PFSK-1 (cell line): ENCODE measurements at regions not wholly inside any gene's neighbourhood (a gene's known extent, or its start where the extent isn't known, plus 50 kb on each side); places are given as distances from the start of the nearest gene placed in this dataset.

ENCODE experiments used
- FOXP2 ChIP-seq: optimal IDR thresholded peaks from 2 replicates; pipeline ENCODE3; 2011; ENCODE audit warnings: borderline replicate concordance, control low read depth, inconsistent platforms; ENCODE audit not compliant: insufficient read depth; ENCODE audit errors: extremely low read length, extremely low read depth
- POLR2AphosphoS5 ChIP-seq: IDR thresholded peaks from 2 replicates; pipeline ENCODE4 v1.6.1; 2012; ENCODE audit warnings: low read depth, mild to moderate bottlenecking, control low read depth, low read length, moderate library complexity
- SIN3A ChIP-seq: IDR thresholded peaks from 2 replicates; pipeline ENCODE4 v1.6.1; 2012; ENCODE audit warnings: mild to moderate bottlenecking, low read length, moderate library complexity, borderline replicate concordance; ENCODE audit not compliant: insufficient read depth
- TAF1 ChIP-seq: IDR thresholded peaks from 2 replicates; pipeline ENCODE4 v1.6.1; 2012; ENCODE audit warnings: low read length, control low read depth, borderline replicate concordance; ENCODE audit not compliant: insufficient read depth
- TF ChIP-seq, protein P1 (sequence below), 2 experiments: IDR thresholded peaks; 2 replicates each; pipeline versions ENCODE4 v1.6.1 to v1.8.0; 2011 to 2012; ENCODE audit warnings: low read depth in 2 of 2, low read length in 2 of 2, control low read depth in 1 of 2, inconsistent platforms in 1 of 2, mild to moderate bottlenecking in 1 of 2, moderate library complexity in 1 of 2; ENCODE audit not compliant: insufficient read depth in 1 of 2

DNA sequence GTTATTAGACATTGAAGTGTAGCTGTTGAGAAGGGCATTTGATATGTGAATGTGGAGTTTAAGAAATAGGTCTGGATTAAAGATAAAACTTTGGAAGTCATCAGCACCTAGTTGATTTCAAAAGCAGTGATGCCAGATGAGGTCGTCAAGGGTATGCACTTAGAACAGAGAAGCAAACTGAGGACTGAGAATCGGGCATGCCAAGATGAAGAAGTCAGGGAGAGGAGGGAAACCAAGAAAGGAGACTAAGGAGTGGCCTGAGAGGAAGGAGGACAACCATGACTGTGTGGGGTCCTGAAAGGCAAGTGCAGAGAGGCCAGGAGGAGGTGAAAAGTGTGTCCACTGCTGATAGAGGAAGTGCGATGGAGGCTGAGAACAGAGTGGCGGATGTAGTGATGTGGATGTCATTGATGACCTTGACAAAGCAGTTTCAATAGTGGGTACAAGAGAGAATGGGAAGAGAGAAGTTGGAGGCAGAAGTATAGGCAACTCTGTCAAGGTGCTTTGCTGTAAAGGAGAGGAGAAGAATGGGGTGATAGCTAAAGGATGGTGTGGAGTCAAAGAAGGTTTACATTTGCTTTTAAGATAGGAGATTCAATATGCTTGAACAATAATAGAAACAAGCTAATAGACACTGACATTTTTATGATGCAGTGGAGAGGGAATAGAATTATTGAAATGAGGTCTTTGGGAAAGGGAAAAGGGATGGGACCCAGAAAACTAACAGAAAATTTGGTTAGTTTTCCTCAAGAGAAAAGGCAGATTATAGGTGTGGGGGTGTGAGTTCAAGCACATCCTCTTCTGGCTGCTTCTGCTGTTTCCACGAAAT is 139.7 kb upstream of the TMEM170B start:
- TF ChIP-seq TAF1 (no peak), FOXP2 (no peak), POLR2AphosphoS5 (no peak), SIN3A (no peak)
- TF ChIP-seq, protein P1, sequence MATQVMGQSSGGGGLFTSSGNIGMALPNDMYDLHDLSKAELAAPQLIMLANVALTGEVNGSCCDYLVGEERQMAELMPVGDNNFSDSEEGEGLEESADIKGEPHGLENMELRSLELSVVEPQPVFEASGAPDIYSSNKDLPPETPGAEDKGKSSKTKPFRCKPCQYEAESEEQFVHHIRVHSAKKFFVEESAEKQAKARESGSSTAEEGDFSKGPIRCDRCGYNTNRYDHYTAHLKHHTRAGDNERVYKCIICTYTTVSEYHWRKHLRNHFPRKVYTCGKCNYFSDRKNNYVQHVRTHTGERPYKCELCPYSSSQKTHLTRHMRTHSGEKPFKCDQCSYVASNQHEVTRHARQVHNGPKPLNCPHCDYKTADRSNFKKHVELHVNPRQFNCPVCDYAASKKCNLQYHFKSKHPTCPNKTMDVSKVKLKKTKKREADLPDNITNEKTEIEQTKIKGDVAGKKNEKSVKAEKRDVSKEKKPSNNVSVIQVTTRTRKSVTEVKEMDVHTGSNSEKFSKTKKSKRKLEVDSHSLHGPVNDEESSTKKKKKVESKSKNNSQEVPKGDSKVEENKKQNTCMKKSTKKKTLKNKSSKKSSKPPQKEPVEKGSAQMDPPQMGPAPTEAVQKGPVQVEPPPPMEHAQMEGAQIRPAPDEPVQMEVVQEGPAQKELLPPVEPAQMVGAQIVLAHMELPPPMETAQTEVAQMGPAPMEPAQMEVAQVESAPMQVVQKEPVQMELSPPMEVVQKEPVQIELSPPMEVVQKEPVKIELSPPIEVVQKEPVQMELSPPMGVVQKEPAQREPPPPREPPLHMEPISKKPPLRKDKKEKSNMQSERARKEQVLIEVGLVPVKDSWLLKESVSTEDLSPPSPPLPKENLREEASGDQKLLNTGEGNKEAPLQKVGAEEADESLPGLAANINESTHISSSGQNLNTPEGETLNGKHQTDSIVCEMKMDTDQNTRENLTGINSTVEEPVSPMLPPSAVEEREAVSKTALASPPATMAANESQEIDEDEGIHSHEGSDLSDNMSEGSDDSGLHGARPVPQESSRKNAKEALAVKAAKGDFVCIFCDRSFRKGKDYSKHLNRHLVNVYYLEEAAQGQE (IDR thresholded peaks at IDR 0.05; ENCODE audit: insufficient read depth in 1 of 2, low read depth in 2 of 2, low read length in 2 of 2): no peak

DNA sequence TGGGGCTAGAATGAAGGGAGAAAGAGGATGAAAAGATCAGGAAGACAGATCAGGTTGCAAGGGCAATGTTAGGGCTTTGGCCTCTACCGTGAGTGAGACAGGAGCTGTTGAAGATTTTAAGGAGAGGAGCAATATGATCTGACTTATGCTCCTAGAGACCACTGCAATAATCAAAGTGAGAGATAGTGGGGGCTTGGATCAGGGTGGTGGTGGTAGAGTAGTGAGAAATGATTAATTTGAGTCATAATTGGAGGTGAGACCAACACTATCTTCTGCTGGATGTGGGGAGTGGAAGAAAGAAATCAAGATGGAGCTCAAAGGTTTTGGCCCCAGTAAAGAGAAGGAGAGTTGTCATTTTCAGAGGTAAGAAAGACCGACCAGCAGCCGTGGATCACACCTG is 140.7 kb upstream of the TMEM170B start:
- TF ChIP-seq, protein P1 (IDR thresholded peaks at IDR 0.05; ENCODE audit: insufficient read depth in 1 of 2, low read depth in 2 of 2, low read length in 2 of 2): no peak
- TF ChIP-seq FOXP2 (no peak), POLR2AphosphoS5 (no peak), TAF1 (no peak), SIN3A (no peak)

DNA sequence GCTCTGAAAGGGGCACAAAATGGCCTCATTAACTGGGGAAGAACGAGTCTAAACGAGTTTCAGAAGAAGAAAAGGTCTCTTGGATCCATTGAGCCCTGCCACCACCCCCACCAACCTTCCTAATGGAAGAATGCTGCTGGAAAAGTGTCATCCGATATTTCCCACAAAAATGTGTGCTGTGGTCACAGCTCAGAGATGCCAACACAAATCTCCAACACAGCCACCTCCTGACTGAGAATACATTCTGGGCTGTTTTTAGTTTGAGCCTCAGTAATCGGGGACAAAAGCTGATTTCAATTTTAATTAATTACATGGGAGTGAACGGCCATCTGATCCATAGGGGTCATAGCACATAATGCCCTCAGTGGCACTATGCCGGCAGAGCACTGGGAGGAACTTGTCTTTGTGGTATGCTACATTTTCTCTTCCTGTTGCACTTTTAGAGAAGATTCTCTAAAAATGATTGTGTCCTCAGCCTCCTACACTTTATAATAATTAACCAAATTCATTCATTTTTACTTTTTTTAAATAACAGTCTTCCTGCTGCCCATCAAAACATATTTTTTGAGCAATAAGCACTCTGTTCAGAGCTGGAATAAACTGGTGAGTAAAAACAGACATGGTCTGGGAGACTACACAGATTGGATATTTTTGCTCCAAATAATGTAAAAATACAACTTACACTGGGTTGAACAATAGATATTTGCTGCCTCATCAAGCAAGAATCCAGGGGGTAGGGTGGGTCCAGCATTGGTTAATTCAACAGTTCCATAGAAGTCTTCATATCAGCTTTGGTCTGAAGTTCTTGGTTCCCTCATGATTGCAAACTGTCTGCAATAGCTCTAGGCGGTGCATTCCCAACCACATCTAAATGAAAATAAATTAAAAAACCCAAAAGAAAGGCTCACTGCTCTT is 143.6 kb upstream of the TMEM170B start:
- no peak for TF ChIP-seq FOXP2
- TF ChIP-seq TAF1: no peak
- TF ChIP-seq POLR2AphosphoS5: no peak
- TF ChIP-seq SIN3A: no peak
- TF ChIP-seq, protein P1 (IDR thresholded peaks at IDR 0.05; ENCODE audit: insufficient read depth in 1 of 2, low read depth in 2 of 2, low read length in 2 of 2): no peak

DNA sequence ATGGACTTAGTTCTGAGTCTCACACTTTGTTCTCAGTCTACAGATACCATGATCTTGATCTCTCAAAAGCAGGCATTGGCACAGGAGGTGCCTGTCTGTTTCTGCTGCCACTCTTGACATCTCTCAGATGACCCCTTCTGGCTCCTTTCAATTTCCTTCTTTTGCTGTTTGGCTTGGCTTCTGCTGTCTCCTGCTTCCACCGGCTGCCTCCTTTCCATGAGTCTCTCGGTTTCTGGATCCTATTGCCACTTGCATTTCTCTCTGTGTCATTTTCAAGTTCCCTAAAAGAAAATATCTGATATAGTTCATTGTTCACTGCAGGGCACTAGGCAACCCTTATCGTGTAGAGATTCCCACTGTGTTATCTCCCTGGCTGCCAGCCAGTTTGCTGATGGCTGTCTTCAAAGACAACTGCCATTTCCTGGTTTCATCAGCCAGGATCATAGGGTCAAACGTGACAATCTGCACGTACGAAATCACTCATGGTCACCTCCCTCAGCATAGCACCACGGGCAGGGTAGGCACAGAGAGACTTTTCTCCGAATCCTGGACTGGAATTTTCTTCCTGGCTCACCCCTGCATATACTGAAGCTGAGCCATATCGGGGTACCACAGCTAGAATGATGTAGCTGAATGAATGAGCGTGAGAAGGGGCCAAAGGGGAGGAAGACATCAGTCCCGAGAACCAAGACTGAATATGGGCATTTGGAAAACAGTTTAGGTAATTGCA is 144.6 kb upstream of the TMEM170B start:
- no peak for TF ChIP-seq SIN3A
- TF ChIP-seq, protein P1 (IDR thresholded peaks at IDR 0.05; ENCODE audit: insufficient read depth in 1 of 2, low read depth in 2 of 2, low read length in 2 of 2): no peak
- TF ChIP-seq TAF1: no peak
- no peak for TF ChIP-seq POLR2AphosphoS5
